HepG2 (cell line): ENCODE measurements at regions not wholly inside any gene's neighbourhood (a gene's known extent, or its start where the extent isn't known, plus 50 kb on each side); places are given as distances from the start of the nearest gene placed in this dataset.

Source experiments
- CHD4 ChIP-seq: fragments of 200-600 bp; sonication (generic); IDR thresholded peaks from 2 replicates; pipeline ENCODE4 v1.7.0; 2017; ENCODE audit warnings: mild to moderate bottlenecking, low read length, borderline replicate concordance
- KDM1A ChIP-seq: IDR thresholded peaks from 2 replicates; pipeline ENCODE4 v1.6.1; 2016; ENCODE audit warnings: missing compliant biosample characterization
- RFX5 ChIP-seq: IDR thresholded peaks from 2 replicates; pipeline ENCODE4 v1.6.1; 2011; ENCODE audit warnings: low read depth, low read length, improper control_type of control experiment
- TOE1 ChIP-seq: sonication (generic); formaldehyde crosslinking; IDR thresholded peaks from 2 replicates; pipeline ENCODE4 v1.4.0; 2020; ENCODE audit warnings: mild to moderate bottlenecking, missing genetic modification reagents
- TF ChIP-seq, protein P1 (sequence below): IDR thresholded peaks from 2 replicates; pipeline ENCODE4 v1.6.1; 2012; ENCODE audit warnings: inconsistent platforms
- TF ChIP-seq, protein P2 (sequence below): sonication (generic); formaldehyde crosslinking; IDR thresholded peaks from 2 replicates; pipeline ENCODE4 v1.9.0; 2021; ENCODE audit warnings: missing genetic modification reagents, borderline replicate concordance

DNA sequence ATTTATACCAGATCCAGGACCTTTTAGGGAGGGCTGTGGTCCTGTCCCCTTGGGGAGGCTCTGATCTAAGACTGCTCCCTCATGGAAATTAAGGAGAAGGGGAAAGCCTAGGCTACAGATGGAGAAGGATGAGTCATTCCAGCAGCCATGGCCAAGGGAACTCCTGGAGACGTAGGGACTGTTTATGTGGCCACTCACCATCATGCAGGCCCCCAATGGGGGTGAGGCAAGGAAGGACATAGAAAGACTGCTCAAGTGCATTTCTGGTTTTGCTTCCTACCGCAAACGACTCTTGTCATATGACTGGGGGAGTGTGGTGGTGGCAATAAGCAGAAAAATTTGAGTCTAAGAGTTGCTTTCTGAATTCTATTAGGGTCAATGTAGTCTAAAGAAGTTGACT is 54.0 kb upstream of the CYP1B1 start:
- TF ChIP-seq, protein P1, sequence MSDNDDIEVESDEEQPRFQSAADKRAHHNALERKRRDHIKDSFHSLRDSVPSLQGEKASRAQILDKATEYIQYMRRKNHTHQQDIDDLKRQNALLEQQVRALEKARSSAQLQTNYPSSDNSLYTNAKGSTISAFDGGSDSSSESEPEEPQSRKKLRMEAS = no peak
- no peak for TF ChIP-seq CHD4
- TF ChIP-seq RFX5 = no peak
- no peak for TF ChIP-seq KDM1A (CRISPR knock-in tag)
- TF ChIP-seq TOE1 (CRISPR knock-in tag) = no peak
- TF ChIP-seq, protein P2, sequence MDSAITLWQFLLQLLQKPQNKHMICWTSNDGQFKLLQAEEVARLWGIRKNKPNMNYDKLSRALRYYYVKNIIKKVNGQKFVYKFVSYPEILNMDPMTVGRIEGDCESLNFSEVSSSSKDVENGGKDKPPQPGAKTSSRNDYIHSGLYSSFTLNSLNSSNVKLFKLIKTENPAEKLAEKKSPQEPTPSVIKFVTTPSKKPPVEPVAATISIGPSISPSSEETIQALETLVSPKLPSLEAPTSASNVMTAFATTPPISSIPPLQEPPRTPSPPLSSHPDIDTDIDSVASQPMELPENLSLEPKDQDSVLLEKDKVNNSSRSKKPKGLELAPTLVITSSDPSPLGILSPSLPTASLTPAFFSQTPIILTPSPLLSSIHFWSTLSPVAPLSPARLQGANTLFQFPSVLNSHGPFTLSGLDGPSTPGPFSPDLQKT (CRISPR knock-in tag) = no peak
